NT2/D1 (cell line): ENCODE measurements at regions not wholly inside any gene's neighbourhood (a gene's known extent, or its start where the extent isn't known, plus 50 kb on each side); places are given as distances from the start of the nearest gene placed in this dataset.
"Not testable (repeated sequence)": the region's sequence is repeated elsewhere in the genome, so short reads cannot be mapped to it uniquely, and the experiment has no call there.

Experiments
- DNase-seq: peaks from one replicate; pipeline ENCODE4 v3.0.0-alpha.2; 2011; ENCODE audit warnings: low read depth, low spot score
- H3K27me3 ChIP-seq: 2 replicates; pipeline ENCODE4 v1.6.0; 2011; ENCODE audit warnings: mild to moderate bottlenecking; ENCODE audit not compliant: insufficient read length, insufficient read depth
- H3K36me3 ChIP-seq: 2 replicates; pipeline ENCODE4 v1.6.1; 2011; ENCODE audit warnings: mild to moderate bottlenecking, low read length, mixed read lengths; ENCODE audit not compliant: insufficient read depth, insufficient read length
- H3K4me1 ChIP-seq: 2 replicates; pipeline ENCODE4 v1.5.1; 2011; ENCODE audit not compliant: insufficient read depth, insufficient read length
- H3K4me3 ChIP-seq: 2 replicates; pipeline ENCODE4 v1.5.1; 2011; ENCODE audit warnings: low read depth; ENCODE audit not compliant: insufficient read length
- H3K9ac ChIP-seq: 2 replicates; pipeline ENCODE4 v1.6.0; 2011; ENCODE audit warnings: low read depth; ENCODE audit not compliant: insufficient read length
- H3K9me3 ChIP-seq: 2 replicates; pipeline ENCODE4 v1.5.1; 2011; ENCODE audit warnings: mild to moderate bottlenecking, low read length; ENCODE audit not compliant: insufficient read depth
- SUZ12 ChIP-seq: IDR thresholded peaks from 2 replicates; pipeline ENCODE4 v1.6.1; 2011; ENCODE audit not compliant: insufficient read length, insufficient read depth; ENCODE audit errors: extremely low read depth
- YY1 ChIP-seq: IDR thresholded peaks from 2 replicates; pipeline ENCODE4 v1.6.1; 2011; ENCODE audit not compliant: insufficient read length, insufficient read depth
- ZNF274 ChIP-seq: IDR thresholded peaks from 2 replicates; pipeline ENCODE4 v1.6.1; 2011; ENCODE audit warnings: mild to moderate bottlenecking, low read depth, low read length

GRCh38 chr10:5283305-5284158 is 81.2 kb upstream of the UCN3 start:
- no peaks in the 10 kb centered on the region for H3K36me3 ChIP-seq
- H3K9ac ChIP-seq: no peak overlapping the region
- H3K9me3 ChIP-seq: no peaks in the 10 kb centered on the region
- peak; percentile 36 for DNase-seq
- TF ChIP-seq YY1 (no peak), ZNF274 (no peak), SUZ12 (no peak)
- no peaks in the 10 kb centered on the region for H3K4me1 ChIP-seq
- H3K27me3 ChIP-seq: no peaks in the 10 kb centered on the region
- no peak overlapping the region for H3K4me3 ChIP-seq

GRCh38 chr10:5284311-5285057 is 80.3 kb upstream of the UCN3 start:
- DNase-seq: no peak
- TF ChIP-seq SUZ12: no peak
- no peak for TF ChIP-seq ZNF274
- no peak for TF ChIP-seq YY1
- H3K9ac ChIP-seq: no peak overlapping the region
- no peaks in the 10 kb centered on the region for H3K9me3 ChIP-seq
- H3K27me3 ChIP-seq: no peaks in the 10 kb centered on the region
- H3K36me3 ChIP-seq: no peaks in the 10 kb centered on the region
- H3K4me3 ChIP-seq: no peak overlapping the region
- H3K4me1 ChIP-seq: no peaks in the 10 kb centered on the region

- TF ChIP-seq SUZ12: no peak
- no peak for TF ChIP-seq YY1
- TF ChIP-seq ZNF274: no peak
- Histone ChIP-seq H3K36me3 (no peaks in the 10 kb centered on the region), H3K9ac (no peak overlapping the region), H3K4me3 (no peak overlapping the region), H3K4me1 (no peaks in the 10 kb centered on the region), H3K9me3 (no peaks in the 10 kb centered on the region), H3K27me3 (no peaks in the 10 kb centered on the region)
- no peak for DNase-seq
Measured at GRCh38 chr10:5285186-5285585, 79.6 kb upstream of the UCN3 start.

- DNase-seq: no peak
- no peak overlapping the region for H3K4me3 ChIP-seq
- TF ChIP-seq SUZ12 (no peak), ZNF274 (no peak), YY1 (no peak)
- H3K9ac ChIP-seq: no peak overlapping the region
- no peaks in the 10 kb centered on the region for H3K4me1 ChIP-seq
- no peaks in the 10 kb centered on the region for H3K36me3 ChIP-seq
- H3K9me3 ChIP-seq: no peaks in the 10 kb centered on the region
- no peaks in the 10 kb centered on the region for H3K27me3 ChIP-seq
Measured at GRCh38 chr10:5288359-5288758, 76.4 kb upstream of the UCN3 start.

- H3K9ac ChIP-seq, H3K9me3 ChIP-seq, DNase-seq, H3K27me3 ChIP-seq, H3K4me3 ChIP-seq, H3K4me1 ChIP-seq, H3K36me3 ChIP-seq: not testable (repeated sequence)
Measured at GRCh38 chr10:5289228-5289627, 75.5 kb upstream of the UCN3 start.

- no peak overlapping the region for H3K4me3 ChIP-seq
- no peak overlapping the region for H3K9ac ChIP-seq
- TF ChIP-seq ZNF274 (no peak), SUZ12 (no peak), YY1 (no peak)
- H3K4me1 ChIP-seq: no peaks in the 10 kb centered on the region
- H3K9me3 ChIP-seq: no peaks in the 10 kb centered on the region
- no peaks in the 10 kb centered on the region for H3K36me3 ChIP-seq
- no peak for DNase-seq
- H3K27me3 ChIP-seq: no peaks in the 10 kb centered on the region
Measured at GRCh38 chr10:5291501-5292195, 73.1 kb upstream of the UCN3 start.

GRCh38 chr10:5292196-5292735 is 72.5 kb upstream of the UCN3 start:
- H3K27me3 ChIP-seq: no peaks in the 10 kb centered on the region
- no peak overlapping the region for H3K4me3 ChIP-seq
- no peak for DNase-seq
- TF ChIP-seq YY1 (no peak), ZNF274 (no peak), SUZ12 (no peak)
- H3K36me3 ChIP-seq: no peaks in the 10 kb centered on the region
- H3K4me1 ChIP-seq: no peaks in the 10 kb centered on the region
- no peak overlapping the region for H3K9ac ChIP-seq
- no peaks in the 10 kb centered on the region for H3K9me3 ChIP-seq

- not testable (repeated sequence) for H3K9ac ChIP-seq, DNase-seq, H3K4me3 ChIP-seq
Measured at GRCh38 chr10:5292970-5293369, 71.8 kb upstream of the UCN3 start.

More at GRCh38 chr10:5292970-5293369, 71.8 kb upstream of the UCN3 start:
- not testable (repeated sequence) for H3K4me1 ChIP-seq, H3K36me3 ChIP-seq, H3K9me3 ChIP-seq, H3K27me3 ChIP-seq
